ENCODE measurements at regions not wholly inside any gene's neighbourhood (a gene's known extent, or its start where the extent isn't known, plus 50 kb on each side); places are given as distances from the start of the nearest gene placed in this dataset.
A peak's percentile ranks its signal among the peaks of the same experiment; 100 is the strongest.

DNA sequence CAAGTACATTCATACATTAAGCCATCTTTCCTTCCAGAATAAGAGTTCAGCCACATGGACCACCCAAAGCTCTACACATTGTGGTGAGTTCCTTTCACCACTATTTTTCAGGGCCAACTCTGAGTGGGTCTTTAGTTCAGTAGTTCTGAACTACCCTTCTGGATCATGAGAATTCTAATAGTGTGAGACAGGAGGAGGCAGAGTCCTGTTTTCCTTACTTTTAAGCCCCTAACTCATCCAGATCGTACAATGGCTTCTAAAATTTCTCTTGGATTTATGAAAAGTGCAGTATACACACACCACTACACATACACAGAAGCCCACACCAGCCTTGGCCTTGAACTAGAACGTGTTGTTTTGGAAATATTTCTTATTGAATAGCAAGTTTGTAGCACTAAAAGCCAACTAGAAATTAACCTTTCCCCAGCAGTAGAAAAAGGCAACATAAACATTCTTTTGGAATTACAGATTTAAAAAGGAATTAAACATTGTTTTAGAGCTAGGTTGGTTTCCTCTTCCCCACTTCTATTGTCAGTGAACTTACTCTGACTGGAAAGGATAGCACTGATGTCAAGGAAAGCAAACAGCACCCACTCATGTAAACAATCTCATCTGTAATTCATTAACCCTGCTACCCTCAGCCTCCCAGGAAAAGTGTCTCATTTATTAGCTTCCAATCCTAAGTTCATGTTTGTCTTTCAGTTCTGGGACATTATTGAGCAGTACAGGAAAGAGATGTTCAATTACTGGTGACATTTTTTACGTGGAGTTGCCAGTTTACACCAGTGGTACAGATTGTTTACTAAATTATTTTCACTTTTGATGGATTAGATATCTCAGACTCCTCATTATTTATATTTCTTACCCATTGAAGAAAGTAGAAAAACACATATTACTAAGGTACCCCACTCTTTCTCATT lies 95.7 kb upstream of the AGTR1 start:
- no peak for DNase-seq (ENCODE audit: low read depth in 2 of 2)

DNA sequence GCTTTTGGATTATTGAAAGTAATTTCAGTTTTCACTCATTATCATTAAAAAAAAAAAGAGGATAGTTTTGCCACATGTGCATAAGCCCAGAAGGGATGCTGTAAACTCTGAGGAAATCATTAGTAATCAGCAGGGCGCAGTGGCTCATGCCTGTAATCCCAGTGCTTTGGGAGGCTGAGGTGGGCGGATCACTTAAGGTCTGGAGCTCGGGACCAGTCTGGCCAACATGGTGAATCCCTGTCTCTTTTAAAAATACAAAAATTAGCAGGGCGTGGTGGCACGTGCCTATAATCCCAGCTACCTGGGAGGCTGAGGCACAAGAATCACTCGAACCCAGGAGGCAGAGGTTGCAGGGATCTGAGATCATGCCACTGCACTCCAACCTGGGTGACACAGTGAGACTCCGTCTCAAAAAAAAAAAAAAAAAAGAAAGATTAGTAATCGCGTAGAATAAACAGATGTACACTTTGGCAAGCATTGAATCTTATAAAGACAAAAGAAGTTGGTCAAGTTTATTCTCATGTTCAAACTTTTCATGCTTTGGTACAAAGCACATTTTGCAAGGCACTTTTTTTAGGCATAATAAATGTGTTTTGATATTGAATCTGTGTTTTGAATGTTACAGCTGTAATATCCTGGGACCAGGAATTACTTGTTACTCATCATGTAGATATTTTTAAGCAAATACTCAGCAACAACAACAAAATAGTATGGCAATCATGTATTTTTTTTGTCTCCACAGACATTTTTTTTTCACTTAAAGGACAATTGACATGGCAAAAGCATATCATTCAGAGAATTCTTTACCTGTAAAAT lies 93.2 kb upstream of the AGTR1 start:
- peak overlapping the region in 1 of 2 donors; percentile 13 for H3K4me3 ChIP-seq (replicated peaks in 1 of 2; ENCODE audit: low read depth in 2 of 2, low read length in 2 of 2)
- DNase-seq (ENCODE audit: low read depth in 2 of 2): peak; percentile 12 to 82

More for the DNA sequence above, 95.7 kb upstream of the AGTR1 start:
- no peak overlapping the region for H3K4me3 ChIP-seq (replicated peaks in 1 of 2; ENCODE audit: low read depth in 2 of 2, low read length in 2 of 2)
- TF ChIP-seq CTCF (IDR thresholded peaks at IDR 0.05; ENCODE audit: low read depth, low read length): no peak

DNA sequence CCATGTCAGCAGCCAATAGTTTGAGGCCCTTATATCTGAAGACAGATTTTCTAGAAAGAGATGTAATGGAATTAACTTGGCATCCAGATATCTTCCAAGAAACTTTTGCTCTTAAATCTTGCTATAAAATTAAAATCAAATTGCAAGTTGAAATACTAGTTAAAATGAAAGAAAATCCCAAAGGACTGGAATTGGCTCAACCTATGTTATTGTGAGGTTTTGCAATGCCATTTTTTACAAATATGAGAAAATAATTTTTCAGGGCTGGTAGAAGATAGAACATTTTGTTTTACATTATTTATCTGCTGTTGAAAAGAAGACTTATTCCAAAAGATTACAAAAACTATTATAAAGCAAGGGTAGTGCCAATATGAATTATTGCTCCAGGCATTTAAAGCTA lies 92.2 kb upstream of the AGTR1 start:
- no peak for TF ChIP-seq CTCF (IDR thresholded peaks at IDR 0.05; ENCODE audit: low read depth, low read length)
- DNase-seq (ENCODE audit: low read depth in 2 of 2): peak; percentile 11 to 35
- no peak overlapping the region for H3K4me3 ChIP-seq (replicated peaks in 1 of 2; ENCODE audit: low read depth in 2 of 2, low read length in 2 of 2)

More for the DNA sequence above, 93.2 kb upstream of the AGTR1 start:
- TF ChIP-seq CTCF (IDR thresholded peaks at IDR 0.05; ENCODE audit: low read depth, low read length): no peak

- DNase-seq (ENCODE audit: low read depth in 2 of 2): peak in 1 of 2 donors; percentile 12
- no peak for TF ChIP-seq CTCF (IDR thresholded peaks at IDR 0.05; ENCODE audit: low read depth, low read length)
- H3K4me3 ChIP-seq (replicated peaks in 1 of 2; ENCODE audit: low read depth in 2 of 2, low read length in 2 of 2): no peak overlapping the region
Observed at GRCh38 chr3:148606979-148607378, 90.7 kb upstream of the AGTR1 start.

GRCh38 chr3:148607491-148607890 lies 90.2 kb upstream of the AGTR1 start:
- no peak for TF ChIP-seq CTCF (IDR thresholded peaks at IDR 0.05; ENCODE audit: low read depth, low read length)
- DNase-seq (ENCODE audit: low read depth in 2 of 2): no peak
- H3K4me3 ChIP-seq (replicated peaks in 1 of 2; ENCODE audit: low read depth in 2 of 2, low read length in 2 of 2): no peak overlapping the region

DNA sequence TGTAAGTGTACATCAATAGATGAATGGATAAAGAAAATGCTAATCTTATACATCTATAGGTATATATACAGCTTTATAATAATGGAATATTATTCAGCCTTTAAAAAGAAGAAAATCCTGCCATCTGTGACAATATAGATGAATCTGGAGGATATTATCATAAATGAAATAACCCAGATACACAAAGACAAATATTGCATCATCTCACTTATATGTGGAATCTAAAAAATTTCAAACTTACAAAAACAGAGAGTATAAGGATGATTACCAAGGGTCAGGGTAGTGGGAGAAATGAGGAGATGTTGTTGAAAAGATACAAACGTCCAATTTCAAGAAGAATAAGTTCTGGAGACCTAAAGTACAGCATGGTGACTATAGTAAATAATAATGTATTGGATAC lies 85.4 kb upstream of the AGTR1 start:
- H3K4me3 ChIP-seq (replicated peaks in 1 of 2; ENCODE audit: low read depth in 2 of 2, low read length in 2 of 2): no peak overlapping the region
- no peak for DNase-seq (ENCODE audit: low read depth in 2 of 2)
- TF ChIP-seq CTCF (IDR thresholded peaks at IDR 0.05; ENCODE audit: low read depth, low read length): no peak
